Stimulated activated CD8-positive, alpha-beta memory T cell treated with anti-CD3 and anti-CD28 coated beads, Interleukin-7, amount 100 ng/mL, for 24 hours (primary cell): ENCODE measurements at regions not wholly inside any gene's neighbourhood (a gene's known extent, or its start where the extent isn't known, plus 50 kb on each side); places are given as distances from the start of the nearest gene placed in this dataset.
"Not testable (repeated sequence)": the region's sequence is repeated elsewhere in the genome, so short reads cannot be mapped to it uniquely, and the experiment has no call there.

ENCODE experiments used
- DNase-seq: peaks from one replicate; pipeline ENCODE4 v3.0.0-alpha.2; 2020; ENCODE audit warnings: low read depth

GRCh38 chr20:40931410-40932044 is 97.1 kb upstream of the TOP1 start:
- DNase-seq = no peak

GRCh38 chr20:40932436-40932835 is 96.2 kb upstream of the TOP1 start:
- DNase-seq = no peak

GRCh38 chr20:40933758-40934157 is 94.9 kb upstream of the TOP1 start:
- DNase-seq = no peak

- no peak for DNase-seq
Measured at GRCh38 chr20:40938020-40938419, 90.6 kb upstream of the TOP1 start.

GRCh38 chr20:40939667-40940066 is 89.0 kb upstream of the TOP1 start:
- DNase-seq = no peak

GRCh38 chr20:40941133-40941610 is 87.5 kb upstream of the TOP1 start:
- DNase-seq = no peak

- DNase-seq = no peak
Measured at GRCh38 chr20:40942006-40942405, 86.6 kb upstream of the TOP1 start.

GRCh38 chr20:40942775-40943174 is 85.8 kb upstream of the TOP1 start:
- DNase-seq = no peak

GRCh38 chr20:40943591-40943990 is 85.0 kb upstream of the TOP1 start:
- no peak for DNase-seq

GRCh38 chr20:40945189-40945588 is 83.4 kb upstream of the TOP1 start:
- no peak for DNase-seq

- no peak for DNase-seq
Measured at GRCh38 chr20:40945754-40946450, 82.7 kb upstream of the TOP1 start.

GRCh38 chr20:40946451-40946850 is 82.2 kb upstream of the TOP1 start:
- DNase-seq = no peak

- no peak for DNase-seq
Measured at GRCh38 chr20:40948465-40949267, 80.0 kb upstream of the TOP1 start.

GRCh38 chr20:40949346-40949745 is 79.3 kb upstream of the TOP1 start:
- DNase-seq = no peak

- no peak for DNase-seq
Measured at GRCh38 chr20:40952136-40952535, 76.5 kb upstream of the TOP1 start.

GRCh38 chr20:40953416-40953815 is 75.2 kb upstream of the TOP1 start:
- no peak for DNase-seq

- DNase-seq = no peak
Measured at GRCh38 chr20:40953856-40954255, 74.8 kb upstream of the TOP1 start.

GRCh38 chr20:40954521-40955165 is 74.0 kb upstream of the TOP1 start:
- no peak for DNase-seq

GRCh38 chr20:40955326-40955725 is 73.3 kb upstream of the TOP1 start:
- DNase-seq = no peak

GRCh38 chr20:40955826-40956225 is 72.8 kb upstream of the TOP1 start:
- not testable (repeated sequence) for DNase-seq

- DNase-seq = no peak
Measured at GRCh38 chr20:40956542-40957264, 71.9 kb upstream of the TOP1 start.

GRCh38 chr20:40957265-40957760 is 71.3 kb upstream of the TOP1 start:
- DNase-seq = no peak
